ENCODE measurements at regions not wholly inside any gene's neighbourhood (a gene's known extent, or its start where the extent isn't known, plus 50 kb on each side); places are given as distances from the start of the nearest gene placed in this dataset.
A peak's percentile ranks its signal among the peaks of the same experiment; 100 is the strongest.

- peaks cover 0 to 3% of the 10 kb centered on the region in 2 donors for H3K4me1 ChIP-seq (ENCODE audit: control insufficient read depth in 1 of 2, insufficient read depth in 2 of 2, low read length in 2 of 2)
- 74 to 75% methylated on average over 7 of the region's 7 CpGs for WGBS, 2 donors
- H3K4me3 ChIP-seq (ENCODE audit: low read length in 2 of 2), result no peak overlapping the region
- DNase-seq, result no peak
- H3K36me3 ChIP-seq (ENCODE audit: control insufficient read depth in 1 of 2, insufficient read depth in 2 of 2, low read length in 1 of 2), result no peaks in the 10 kb centered on the region
- H3K27me3 ChIP-seq (ENCODE audit: control insufficient read depth in 1 of 2, insufficient read depth in 2 of 2, low read length in 1 of 2), result no peaks in the 10 kb centered on the region
- peaks cover 2% of the 10 kb centered on the region for H3K9me3 ChIP-seq (ENCODE audit: control insufficient read depth, low read length)
- ATAC-seq (ENCODE audit: low FRiP score), result no peak
- no peak overlapping the region for H3K27ac ChIP-seq (ENCODE audit: low read depth in 1 of 2, low read length in 2 of 2)
- intact Hi-C loops (cut with DNase I), result no loop called here
Observed at GRCh38 chr20:43798291-43799149, 71.7 kb upstream of the GTSF1L start.

- no peak for DNase-seq
- intact Hi-C loops (cut with DNase I), result no loop called here
- no peak overlapping the region for H3K27ac ChIP-seq (ENCODE audit: low read depth in 1 of 2, low read length in 2 of 2)
- H3K27me3 ChIP-seq (ENCODE audit: control insufficient read depth in 1 of 2, insufficient read depth in 2 of 2, low read length in 1 of 2), result no peaks in the 10 kb centered on the region
- WGBS, 2 donors, result 7 to 16% methylated on average over 2 of the region's 2 CpGs
- H3K36me3 ChIP-seq (ENCODE audit: control insufficient read depth in 1 of 2, insufficient read depth in 2 of 2, low read length in 1 of 2), result no peaks in the 10 kb centered on the region
- peaks cover 0 to 3% of the 10 kb centered on the region in 2 donors for H3K4me1 ChIP-seq (ENCODE audit: control insufficient read depth in 1 of 2, insufficient read depth in 2 of 2, low read length in 2 of 2)
- H3K9me3 ChIP-seq (ENCODE audit: control insufficient read depth, low read length), result no peaks in the 10 kb centered on the region
- no peak for ATAC-seq (ENCODE audit: low FRiP score)
- H3K4me3 ChIP-seq (ENCODE audit: low read length in 2 of 2), result no peak overlapping the region
Observed at GRCh38 chr20:43794326-43794725, 67.5 kb upstream of the GTSF1L start.

- Histone ChIP-seq H3K4me3 (ENCODE audit: low read length in 2 of 2) (no peak overlapping the region), H3K4me1 (ENCODE audit: control insufficient read depth in 1 of 2, insufficient read depth in 2 of 2, low read length in 2 of 2) (peaks cover 0 to 3% of the 10 kb centered on the region in 2 donors), H3K36me3 (ENCODE audit: control insufficient read depth in 1 of 2, insufficient read depth in 2 of 2, low read length in 1 of 2) (no peaks in the 10 kb centered on the region), H3K27me3 (ENCODE audit: control insufficient read depth in 1 of 2, insufficient read depth in 2 of 2, low read length in 1 of 2) (no peaks in the 10 kb centered on the region), H3K9me3 (ENCODE audit: control insufficient read depth, low read length) (no peaks in the 10 kb centered on the region), H3K27ac (ENCODE audit: low read depth in 1 of 2, low read length in 2 of 2) (no peak overlapping the region)
- no peak for DNase-seq
- intact Hi-C loops (cut with DNase I), result no loop called here
- no peak for ATAC-seq (ENCODE audit: low FRiP score)
Observed at GRCh38 chr20:43789593-43789992, 62.8 kb upstream of the GTSF1L start.

- no peaks in the 10 kb centered on the region for H3K9me3 ChIP-seq (ENCODE audit: control insufficient read depth, low read length)
- H3K4me1 ChIP-seq (ENCODE audit: control insufficient read depth in 1 of 2, insufficient read depth in 2 of 2, low read length in 2 of 2), result no peaks in the 10 kb centered on the region
- ATAC-seq (ENCODE audit: low FRiP score) (no peak), DNase-seq (no peak)
- intact Hi-C loops (cut with DNase I), result no loop called here
- no peaks in the 10 kb centered on the region for H3K36me3 ChIP-seq (ENCODE audit: control insufficient read depth in 1 of 2, insufficient read depth in 2 of 2, low read length in 1 of 2)
- no peaks in the 10 kb centered on the region for H3K27me3 ChIP-seq (ENCODE audit: control insufficient read depth in 1 of 2, insufficient read depth in 2 of 2, low read length in 1 of 2)
- no peak overlapping the region for H3K4me3 ChIP-seq (ENCODE audit: low read length in 2 of 2)
- 92 to 94% methylated on average over 2 of the region's 2 CpGs for WGBS, 2 donors
- H3K27ac ChIP-seq (ENCODE audit: low read depth in 1 of 2, low read length in 2 of 2), result no peak overlapping the region
Observed at GRCh38 chr20:43787937-43788336, 61.1 kb upstream of the GTSF1L start.

GRCh38 chr20:43786885-43787284 is 60.1 kb upstream of the GTSF1L start:
- ATAC-seq (ENCODE audit: low FRiP score), result no peak
- intact Hi-C loops (cut with DNase I), result no loop called here

GRCh38 chr20:43781215-43781614 is 54.4 kb upstream of the GTSF1L start:
- WGBS, 2 donors, result 70 to 79% methylated on average over 3 of the region's 3 CpGs
- intact Hi-C loops (cut with DNase I), result no loop called here
- no peaks in the 10 kb centered on the region for H3K36me3 ChIP-seq (ENCODE audit: control insufficient read depth in 1 of 2, insufficient read depth in 2 of 2, low read length in 1 of 2)

More at GRCh38 chr20:43786885-43787284, 60.1 kb upstream of the GTSF1L start:
- no peak overlapping the region for H3K27ac ChIP-seq (ENCODE audit: low read depth in 1 of 2, low read length in 2 of 2)
- H3K36me3 ChIP-seq (ENCODE audit: control insufficient read depth in 1 of 2, insufficient read depth in 2 of 2, low read length in 1 of 2), result no peaks in the 10 kb centered on the region
- no peak for DNase-seq
- no peak overlapping the region for H3K4me3 ChIP-seq (ENCODE audit: low read length in 2 of 2)
- no peaks in the 10 kb centered on the region for H3K27me3 ChIP-seq (ENCODE audit: control insufficient read depth in 1 of 2, insufficient read depth in 2 of 2, low read length in 1 of 2)
- H3K9me3 ChIP-seq (ENCODE audit: control insufficient read depth, low read length), result no peaks in the 10 kb centered on the region
- WGBS, 2 donors, result 73 to 79% methylated on average over 5 of the region's 5 CpGs
- no peaks in the 10 kb centered on the region for H3K4me1 ChIP-seq (ENCODE audit: control insufficient read depth in 1 of 2, insufficient read depth in 2 of 2, low read length in 2 of 2)

GRCh38 chr20:43778375-43778774 is 51.6 kb upstream of the GTSF1L start:
- DNase-seq (peak in 1 of 2 donors; percentile 25), ATAC-seq (ENCODE audit: low FRiP score) (no peak)
- Histone ChIP-seq H3K4me3 (ENCODE audit: low read length in 2 of 2) (no peak overlapping the region), H3K27me3 (ENCODE audit: control insufficient read depth in 1 of 2, insufficient read depth in 2 of 2, low read length in 1 of 2) (no peaks in the 10 kb centered on the region), H3K9me3 (ENCODE audit: control insufficient read depth, low read length) (peaks cover 10% of the 10 kb centered on the region), H3K36me3 (ENCODE audit: control insufficient read depth in 1 of 2, insufficient read depth in 2 of 2, low read length in 1 of 2) (no peaks in the 10 kb centered on the region), H3K4me1 (ENCODE audit: control insufficient read depth in 1 of 2, insufficient read depth in 2 of 2, low read length in 2 of 2) (no peaks in the 10 kb centered on the region), H3K27ac (ENCODE audit: low read depth in 1 of 2, low read length in 2 of 2) (no peak overlapping the region)
- intact Hi-C loops (cut with DNase I), result no loop called here
- 64% methylated on average over 2 of the region's 2 CpGs for WGBS, 2 donors

More at GRCh38 chr20:43781215-43781614, 54.4 kb upstream of the GTSF1L start:
- ATAC-seq (ENCODE audit: low FRiP score) (no peak), DNase-seq (no peak)
- H3K9me3 ChIP-seq (ENCODE audit: control insufficient read depth, low read length), result peaks cover 10% of the 10 kb centered on the region
- H3K27ac ChIP-seq (ENCODE audit: low read depth in 1 of 2, low read length in 2 of 2), result no peak overlapping the region
- no peak overlapping the region for H3K4me3 ChIP-seq (ENCODE audit: low read length in 2 of 2)
- no peaks in the 10 kb centered on the region for H3K4me1 ChIP-seq (ENCODE audit: control insufficient read depth in 1 of 2, insufficient read depth in 2 of 2, low read length in 2 of 2)
- H3K27me3 ChIP-seq (ENCODE audit: control insufficient read depth in 1 of 2, insufficient read depth in 2 of 2, low read length in 1 of 2), result no peaks in the 10 kb centered on the region

- no peak overlapping the region for H3K4me3 ChIP-seq (ENCODE audit: low read length in 2 of 2)
- 84 to 90% methylated on average over 1 of the region's 1 CpG for WGBS, 2 donors
- H3K4me1 ChIP-seq (ENCODE audit: control insufficient read depth in 1 of 2, insufficient read depth in 2 of 2, low read length in 2 of 2), result no peaks in the 10 kb centered on the region
- no peaks in the 10 kb centered on the region for H3K36me3 ChIP-seq (ENCODE audit: control insufficient read depth in 1 of 2, insufficient read depth in 2 of 2, low read length in 1 of 2)
- intact Hi-C loops (cut with DNase I), result no loop called here
- H3K27ac ChIP-seq (ENCODE audit: low read depth in 1 of 2, low read length in 2 of 2), result no peak overlapping the region
- no peak for ATAC-seq (ENCODE audit: low FRiP score)
- H3K27me3 ChIP-seq (ENCODE audit: control insufficient read depth in 1 of 2, insufficient read depth in 2 of 2, low read length in 1 of 2), result no peaks in the 10 kb centered on the region
- no peak for DNase-seq
- peaks cover 10% of the 10 kb centered on the region for H3K9me3 ChIP-seq (ENCODE audit: control insufficient read depth, low read length)
Observed at GRCh38 chr20:43776691-43777090, 49.9 kb upstream of the GTSF1L start.
